Natural killer cell (primary cell): ENCODE measurements at regions not wholly inside any gene's neighbourhood (a gene's known extent, or its start where the extent isn't known, plus 50 kb on each side); places are given as distances from the start of the nearest gene placed in this dataset.

ENCODE experiments used
- ATAC-seq, 3 donors: fragments of 150-1000 bp in 2 of 3; fragments of 200-7000 bp in 1 of 3; cut with Tn5 transposase; 1 replicate in 1 of 3; 2 replicates in 2 of 3; pipeline ENCODE4 v1.10.0; 2021; ENCODE audit warnings: mild to moderate bottlenecking in 2 of 3, moderate library complexity in 2 of 3
- DNase-seq, 2 donors: peaks; one replicate each; pipeline versions ENCODE4 v3.0.0 to v3.0.0-alpha.2; 2013 to 2021; ENCODE audit warnings: mixed read lengths in 1 of 2
- H3K27ac ChIP-seq: one replicate; pipeline ENCODE4 v1.5.1; 2013; ENCODE audit warnings: mild to moderate bottlenecking, low read length
- H3K27me3 ChIP-seq: one replicate; pipeline ENCODE4 v1.6.1; 2013; ENCODE audit warnings: low read length; ENCODE audit not compliant: control insufficient read depth, insufficient read depth
- H3K36me3 ChIP-seq: one replicate; pipeline ENCODE4 v1.6.1; 2013; ENCODE audit warnings: low read length; ENCODE audit not compliant: control insufficient read depth, insufficient read depth
- H3K4me1 ChIP-seq: one replicate; pipeline ENCODE4 v1.6.1; 2013; ENCODE audit warnings: low read length; ENCODE audit not compliant: control insufficient read depth, insufficient read depth
- H3K4me3 ChIP-seq: one replicate; pipeline ENCODE4 v1.5.1; 2013; ENCODE audit warnings: low read length
- H3K9me3 ChIP-seq: one replicate; pipeline ENCODE4 v1.6.1; 2013; ENCODE audit warnings: low read length; ENCODE audit not compliant: control insufficient read depth, insufficient read depth
- H3K27ac Mint-ChIP-seq, 2 donors: one replicate each; pipeline ENCODE4 v1.8.0; 2022; ENCODE audit warnings: mild to moderate bottlenecking in 2 of 2, mixed read lengths in 2 of 2, moderate library complexity in 1 of 2
- H3K27me3 Mint-ChIP-seq, 2 donors: one replicate each; pipeline ENCODE4 v1.8.0; 2022; ENCODE audit warnings: low read depth in 2 of 2, mixed read lengths in 2 of 2
- H3K36me3 Mint-ChIP-seq: one replicate; pipeline ENCODE4 v1.8.0; 2022; ENCODE audit warnings: mixed read lengths
- H3K4me1 Mint-ChIP-seq, 2 donors: one replicate each; pipeline ENCODE4 v1.8.0; 2022; ENCODE audit warnings: mixed read lengths in 2 of 2
- H3K4me3 Mint-ChIP-seq: one replicate; pipeline ENCODE4 v1.8.0; 2022; ENCODE audit warnings: mild to moderate bottlenecking, moderate library complexity, mixed read lengths
- H3K9me3 Mint-ChIP-seq, 2 donors: one replicate each; pipeline ENCODE4 v1.8.0; 2022; ENCODE audit warnings: mixed read lengths in 2 of 2
- CTCF ChIP-seq: fragments of 200-600 bp; IDR thresholded peaks from one replicate; pipeline ENCODE4 v1.8.0; 2022; ENCODE audit warnings: antibody characterized with exemption
- WGBS: methylation state at CpG from one replicate; pipeline ENCODE4 v1.1.7; 2013; ENCODE audit warnings: missing lambda C conversion rate; ENCODE audit not compliant: insufficient coverage; 5-methylcytosine and 5-hydroxymethylcytosine counted together
- intact Hi-C: fragments of 100-400 bp; cut with micrococcal nuclease; formaldehyde crosslinking; loops from one replicate; pipeline ENCODE4 v1.14.2; 2022

DNA sequence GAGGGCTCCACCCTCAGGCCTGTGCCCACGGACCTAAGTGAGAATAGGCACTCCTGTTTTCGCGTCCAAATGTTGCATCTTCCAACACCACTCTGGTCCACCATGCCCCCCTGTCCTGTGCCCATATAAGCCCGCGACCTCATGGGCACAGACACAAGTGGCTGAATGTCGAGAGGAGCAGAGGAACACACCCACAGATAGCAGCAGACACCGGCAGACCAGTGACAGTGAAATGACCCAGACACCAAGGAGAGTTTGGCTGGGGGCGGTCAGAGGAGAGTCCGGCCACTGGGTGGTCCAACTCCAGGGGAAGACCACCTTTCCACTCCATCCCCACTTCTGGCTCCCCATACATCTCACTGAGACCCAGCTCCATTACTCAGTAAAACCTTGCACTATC lies 161.4 kb upstream of the DAB2 start:
- no peak for TF ChIP-seq CTCF
- Histone ChIP-seq H3K27ac (no peak overlapping the region), H3K27me3 (no peaks in the 10 kb centered on the region), H3K36me3 (no peaks in the 10 kb centered on the region), H3K4me3 (no peak overlapping the region), H3K9me3 (no peaks in the 10 kb centered on the region), H3K4me1 (no peaks in the 10 kb centered on the region)
- Mint-ChIP-seq H3K27ac (no peak overlapping the region), H3K9me3 (no peaks in the 10 kb centered on the region), H3K27me3 (peaks cover 18 to 58% of the 10 kb centered on the region in 2 donors), H3K4me1 (no peaks in the 10 kb centered on the region), H3K4me3 (no peak overlapping the region), H3K36me3 (no peaks in the 10 kb centered on the region)
- 87% methylated on average over 9 of the region's 9 CpGs for WGBS
- DNase-seq (no peak), ATAC-seq (no peak)
- intact Hi-C loops, result no loop called here

- 61% methylated on average over 2 of the region's 2 CpGs for WGBS
- intact Hi-C loops, result loop anchor here (5.0 kb wide), 1 partner anchor 1292 kb away; no protein-coding TSS in a partner anchor
Measured at GRCh38 chr5:39584927-39585326, 160.1 kb upstream of the DAB2 start.

GRCh38 chr5:39580702-39581453 lies 156.1 kb upstream of the DAB2 start:
- no peaks in the 10 kb centered on the region for H3K4me1 ChIP-seq
- intact Hi-C loops, result loop anchor here (1.0 to 5.0 kb wide), 2 partner anchors 1155 to 1296 kb away; no protein-coding TSS in a partner anchor
- H3K4me3 ChIP-seq, result no peak overlapping the region
- Mint-ChIP-seq H3K4me3 (no peak overlapping the region), H3K27me3 (peaks cover 4 to 39% of the 10 kb centered on the region in 2 donors), H3K36me3 (no peaks in the 10 kb centered on the region), H3K9me3 (no peaks in the 10 kb centered on the region), H3K4me1 (no peaks in the 10 kb centered on the region), H3K27ac (no peak overlapping the region)
- ATAC-seq, result no peak
- no peak overlapping the region for H3K27ac ChIP-seq
- H3K27me3 ChIP-seq, result no peaks in the 10 kb centered on the region
- no peaks in the 10 kb centered on the region for H3K36me3 ChIP-seq
- no peak for DNase-seq
- no peaks in the 10 kb centered on the region for H3K9me3 ChIP-seq
- no peak for TF ChIP-seq CTCF
- WGBS, result 10% methylated on average over 1 of the region's 1 CpG

More at GRCh38 chr5:39584927-39585326, 160.1 kb upstream of the DAB2 start:
- peaks cover 18 to 58% of the 10 kb centered on the region in 2 donors for H3K27me3 Mint-ChIP-seq
- H3K9me3 ChIP-seq, result no peaks in the 10 kb centered on the region
- TF ChIP-seq CTCF, result no peak
- no peak overlapping the region for H3K4me3 ChIP-seq
- H3K27me3 ChIP-seq, result no peaks in the 10 kb centered on the region
- H3K4me1 ChIP-seq, result no peaks in the 10 kb centered on the region
- H3K27ac ChIP-seq, result no peak overlapping the region
- no peaks in the 10 kb centered on the region for H3K36me3 Mint-ChIP-seq
- no peak for DNase-seq
- H3K4me3 Mint-ChIP-seq, result no peak overlapping the region
- no peaks in the 10 kb centered on the region for H3K4me1 Mint-ChIP-seq
- H3K27ac Mint-ChIP-seq, result no peak overlapping the region
- H3K9me3 Mint-ChIP-seq, result no peaks in the 10 kb centered on the region
- no peak for ATAC-seq
- no peaks in the 10 kb centered on the region for H3K36me3 ChIP-seq
